Colon (tissue), 2 donors: ENCODE measurements at regions not wholly inside any gene's neighbourhood (a gene's known extent, or its start where the extent isn't known, plus 50 kb on each side); places are given as distances from the start of the nearest gene placed in this dataset.
"Not testable (repeated sequence)": the region's sequence is repeated elsewhere in the genome, so short reads cannot be mapped to it uniquely, and the experiment has no call there.

Experiments used
- FAIRE-seq: peaks from 2 replicates; lab custom pipeline; 2012; peaks lifted over from hg19 to GRCh38; lab: Jason Lieb, UNC
- donor health status: control.
- donor health status: control.

DNA sequence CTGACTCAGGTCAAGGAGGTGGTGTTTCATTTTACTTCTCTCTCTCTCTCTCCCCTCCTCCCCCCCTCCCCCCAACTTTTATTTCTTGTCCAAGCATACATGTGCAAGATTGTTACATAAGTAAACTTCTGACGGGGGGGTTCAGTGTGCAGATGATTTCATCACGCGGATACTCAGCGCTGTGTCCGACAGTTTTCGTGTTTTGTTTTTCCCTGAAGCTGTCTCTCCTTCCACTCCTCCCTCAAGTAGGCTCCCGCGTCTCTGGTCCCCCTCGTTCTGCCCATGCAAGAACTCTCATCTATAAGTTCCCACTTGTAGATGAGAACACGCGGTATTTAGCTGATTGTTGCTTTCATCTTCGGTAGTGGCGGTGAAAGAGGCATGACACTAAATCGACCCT, 111.0 kb upstream of the ANKRD30BL start:
- no peak for FAIRE-seq

DNA sequence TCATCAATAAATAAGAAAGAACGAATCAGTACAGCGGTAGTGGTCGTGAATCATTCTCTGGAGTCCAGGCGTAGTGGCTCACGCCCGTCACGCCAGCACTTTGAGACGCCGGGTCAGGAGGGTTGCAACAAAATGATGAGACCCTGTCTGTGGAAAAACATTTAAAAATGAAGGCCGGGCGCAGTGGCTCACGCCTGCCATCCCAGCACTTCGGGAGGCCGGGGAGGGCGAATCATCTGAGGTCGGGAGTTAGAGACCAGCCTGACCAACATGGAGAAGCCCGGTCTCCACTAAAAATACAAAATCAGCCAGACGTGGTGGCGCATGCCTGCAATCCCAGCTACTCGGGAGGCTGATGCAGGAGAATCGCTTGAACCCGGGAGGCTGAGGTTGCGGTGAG, 111.8 kb upstream of the ANKRD30BL start:
- FAIRE-seq: not testable (repeated sequence)

DNA sequence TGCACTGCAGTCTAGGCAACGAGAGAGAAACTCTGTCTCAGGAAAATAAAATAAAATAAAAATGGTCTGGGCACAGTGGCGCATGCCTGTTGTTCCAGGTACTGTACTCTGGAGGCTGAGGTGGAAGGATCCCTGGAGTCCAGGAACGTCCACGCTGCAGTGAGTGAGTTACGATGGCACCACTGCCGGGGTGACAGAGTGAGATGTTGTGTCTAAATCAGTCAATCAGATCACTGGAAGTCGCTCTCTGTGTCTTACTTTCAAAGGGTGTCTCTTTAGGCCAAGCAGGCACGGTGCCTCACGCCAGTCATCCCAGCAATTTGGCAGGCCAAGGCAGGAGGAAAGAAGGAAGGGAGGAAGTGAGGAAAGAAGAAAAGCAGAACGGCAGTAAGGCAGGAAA, 112.2 kb upstream of the ANKRD30BL start:
- no peak for FAIRE-seq

DNA sequence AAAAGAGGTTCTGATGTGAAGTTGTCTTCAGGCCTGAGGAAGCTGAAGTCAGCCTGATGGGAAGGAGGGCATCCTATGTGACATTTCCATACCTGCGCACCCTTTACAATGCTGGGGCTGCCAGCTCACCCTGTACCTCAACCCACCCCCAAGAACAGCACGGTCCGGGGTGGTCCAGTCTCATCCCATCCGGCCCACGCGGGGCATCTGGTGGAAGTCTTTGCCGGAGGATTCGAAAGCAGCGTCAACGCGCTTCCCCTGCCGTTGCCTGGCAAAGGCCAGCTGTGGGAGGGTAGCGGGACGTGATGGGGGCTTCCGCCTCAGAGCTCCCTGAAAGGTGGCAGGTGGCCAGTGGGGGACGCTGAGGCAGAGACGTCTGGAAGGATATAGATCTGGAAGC, 113.6 kb upstream of the ANKRD30BL start:
- FAIRE-seq: no peak

DNA sequence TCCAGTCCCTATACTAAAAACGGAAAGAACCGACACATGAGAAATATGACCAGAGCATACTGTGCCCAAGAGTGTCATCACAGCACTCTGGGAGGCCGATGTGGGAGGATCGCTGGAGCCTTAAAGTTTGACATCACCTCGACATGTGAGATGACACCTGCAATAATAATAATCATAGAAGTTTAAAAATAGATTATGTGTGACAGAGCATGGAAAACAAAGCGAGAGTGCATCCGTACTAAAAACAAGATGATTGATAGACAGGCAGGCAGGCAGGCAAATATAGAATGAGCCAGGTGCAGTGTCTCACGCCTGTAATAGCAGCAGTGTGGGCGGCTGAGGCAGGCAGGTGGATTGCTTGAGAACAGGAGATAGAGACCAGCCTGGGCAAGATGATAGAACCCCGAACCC, 114.8 kb upstream of the ANKRD30BL start:
- FAIRE-seq: no peak

DNA sequence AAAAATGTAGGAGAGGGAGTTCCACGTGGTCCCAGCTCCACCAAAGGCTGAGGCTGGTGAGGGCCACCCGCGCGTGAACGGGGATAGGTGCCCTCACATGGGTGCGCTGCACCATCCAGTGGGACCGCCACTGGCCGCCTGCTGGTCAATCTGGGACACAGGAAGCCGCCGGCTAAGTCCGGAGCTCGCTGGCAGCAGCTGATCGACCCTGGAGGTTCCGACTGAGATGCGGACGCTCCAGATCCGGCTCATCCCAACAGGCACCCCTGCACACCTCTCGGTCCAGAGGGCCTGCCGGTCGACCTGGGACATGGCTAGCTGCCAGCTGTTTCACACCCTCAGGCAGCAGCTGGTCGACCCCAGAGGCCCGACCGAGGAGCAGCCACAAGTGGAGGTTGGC, 116.5 kb upstream of the ANKRD30BL start:
- no peak for FAIRE-seq

DNA sequence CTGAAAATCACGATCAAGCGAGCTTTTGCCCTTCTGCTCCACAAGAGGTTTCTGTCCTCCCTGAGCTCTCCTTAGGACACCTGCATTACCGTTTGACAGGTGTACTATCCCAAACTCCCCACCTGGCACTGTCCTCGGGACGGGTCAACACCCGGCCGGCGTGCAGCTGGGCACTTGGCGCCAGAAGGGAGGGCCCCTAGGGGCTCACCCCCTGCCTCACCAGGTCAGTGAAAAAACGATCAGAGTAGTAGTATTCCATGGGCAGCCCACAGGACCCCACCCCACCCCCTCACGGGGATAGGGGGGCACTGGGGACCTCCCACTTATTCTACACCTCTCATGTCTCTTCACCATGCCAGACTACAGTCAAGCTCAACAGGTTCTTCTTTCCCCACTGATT, 117.6 kb upstream of the ANKRD30BL start:
- FAIRE-seq: no peak

DNA sequence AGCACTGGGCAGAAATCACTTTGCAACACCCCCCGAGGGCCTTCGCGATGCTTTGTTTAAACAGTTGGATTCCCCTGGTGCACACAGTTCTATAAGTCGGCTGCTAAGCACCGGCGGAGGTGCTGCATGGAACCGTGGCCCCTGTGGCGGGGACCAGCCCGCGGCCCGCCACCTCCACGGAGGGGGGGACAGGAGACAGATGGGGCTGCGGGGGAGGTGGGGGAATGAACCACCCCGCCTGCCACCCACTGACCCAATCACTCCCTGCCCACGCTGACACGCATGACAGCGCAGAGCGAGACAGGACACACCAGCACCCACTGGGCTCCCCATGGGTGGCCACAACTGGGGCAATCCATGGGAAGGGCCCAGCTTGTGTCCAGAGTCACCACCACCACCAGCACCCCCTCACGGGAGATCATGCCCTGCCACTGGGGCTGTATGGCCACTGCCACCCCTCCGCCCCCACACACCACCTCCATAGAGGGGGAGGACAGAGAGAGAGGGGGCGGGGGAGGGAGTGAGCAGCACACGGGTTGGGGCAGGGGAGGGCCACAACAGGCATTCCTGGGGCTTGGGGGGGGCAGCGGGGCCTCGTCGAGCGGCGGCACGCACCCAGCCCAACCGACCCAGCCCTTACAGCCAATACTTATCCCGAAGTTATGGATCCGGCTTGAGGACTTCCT, 118.3 kb upstream of the ANKRD30BL start:
- no peak for FAIRE-seq

DNA sequence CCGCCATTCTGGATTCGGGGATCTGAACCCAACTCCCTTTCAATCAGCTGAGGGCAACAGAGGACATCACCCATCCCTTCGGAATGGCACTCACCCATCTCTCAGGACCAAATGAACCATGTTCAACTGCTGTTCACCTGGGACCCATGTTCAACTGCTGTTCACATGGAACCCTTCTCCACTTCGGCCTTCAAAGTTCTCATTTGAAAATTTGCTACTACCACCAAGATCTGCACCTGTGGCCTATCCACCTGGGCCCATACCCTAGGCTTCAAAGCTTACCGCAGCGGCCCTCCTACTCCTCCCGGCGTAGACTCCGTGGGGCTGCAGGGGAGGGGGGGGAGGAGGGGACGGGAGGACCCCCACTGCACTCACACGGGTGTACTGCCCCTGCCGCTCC, 119.2 kb upstream of the ANKRD30BL start:
- FAIRE-seq: no peak

DNA sequence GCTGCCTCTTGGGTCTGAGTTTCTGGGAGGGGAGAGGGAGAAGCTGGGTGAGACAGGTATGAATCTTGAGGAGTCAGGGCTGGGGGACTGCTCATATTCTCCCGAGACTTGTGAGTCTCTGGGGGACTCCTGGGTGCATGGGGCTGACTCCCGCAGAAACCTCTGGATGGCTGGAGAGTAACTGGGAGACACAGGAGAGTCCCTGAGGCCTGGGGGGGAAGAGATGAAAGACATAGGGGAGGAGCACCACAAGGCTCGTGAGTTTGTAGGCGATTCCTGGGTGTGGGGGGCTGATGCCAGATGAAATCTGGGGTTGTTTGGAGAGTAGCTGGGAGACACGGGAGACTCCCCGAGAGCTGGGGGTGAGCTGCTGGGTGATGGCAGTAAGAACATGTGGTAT, 120.4 kb upstream of the ANKRD30BL start:
- FAIRE-seq: not testable (repeated sequence)

DNA sequence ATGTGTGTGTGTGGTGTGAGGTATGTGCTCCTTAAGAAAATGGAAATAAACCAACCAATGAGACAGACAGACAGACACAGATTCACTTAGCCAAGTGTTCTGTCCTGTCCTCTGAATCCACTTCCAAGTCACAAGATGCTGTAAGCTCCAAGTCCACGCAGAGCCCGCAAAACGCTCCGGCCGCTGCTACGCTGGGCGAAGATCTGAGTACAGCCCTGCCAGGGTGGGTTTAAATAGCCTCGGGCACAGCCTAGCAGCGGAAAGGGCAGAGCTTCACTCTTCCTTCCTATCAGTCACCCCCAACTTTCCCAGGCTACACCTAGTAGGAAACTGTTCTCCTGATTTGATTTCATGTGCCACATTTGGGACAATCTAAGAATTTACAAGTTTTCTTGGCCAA, 121.2 kb upstream of the ANKRD30BL start:
- FAIRE-seq: no peak

DNA sequence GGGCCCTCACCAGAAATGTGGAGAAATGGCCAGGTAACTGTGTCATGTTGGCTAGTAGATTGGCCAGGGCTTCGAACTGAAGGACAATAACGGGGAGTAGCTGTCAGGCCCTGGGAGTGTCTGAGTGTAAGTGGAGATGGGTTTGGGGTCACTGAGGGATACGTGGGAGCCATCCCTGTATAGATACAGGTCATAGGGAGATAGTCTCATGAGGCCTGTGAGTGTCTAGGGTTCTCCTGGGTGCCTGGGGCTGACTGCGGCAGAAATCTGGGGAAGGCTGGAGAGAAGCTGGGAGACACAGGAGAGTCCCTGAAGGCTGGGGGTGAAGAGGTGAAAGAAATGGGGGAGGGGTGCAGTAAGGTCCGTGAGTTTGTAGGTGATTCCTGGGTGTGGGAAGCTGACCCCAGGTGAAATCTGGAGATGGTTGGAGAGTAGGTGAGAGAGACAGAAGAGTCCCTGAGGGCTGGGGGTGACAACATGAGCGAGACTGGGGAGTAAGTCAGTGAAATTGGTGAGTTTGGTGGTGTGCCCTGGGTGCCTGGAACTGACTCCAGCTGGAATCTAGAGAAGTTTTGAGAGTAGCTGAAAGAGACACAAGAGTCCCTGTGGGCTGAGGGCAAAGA, 124.6 kb upstream of the ANKRD30BL start:
- not testable (repeated sequence) for FAIRE-seq

DNA sequence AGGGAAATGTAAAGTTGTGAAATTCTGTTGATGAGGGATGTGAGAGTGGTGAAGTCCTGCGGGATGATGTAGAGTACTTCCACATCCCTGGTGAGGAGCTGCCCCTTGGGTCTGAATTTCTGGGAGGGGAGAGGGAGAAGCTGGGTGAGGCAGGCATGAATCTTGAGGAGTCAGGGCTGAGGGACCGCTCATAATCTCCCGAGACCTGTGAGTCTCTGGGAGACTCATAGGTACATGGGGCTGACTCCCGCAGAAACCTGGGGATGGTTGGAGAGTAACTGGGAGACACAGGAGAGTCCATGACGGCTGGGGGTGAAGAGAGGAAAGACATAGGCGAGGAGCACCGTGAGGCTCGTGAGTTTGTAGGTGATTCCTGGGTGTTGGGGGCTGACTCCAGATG, 126.2 kb upstream of the ANKRD30BL start:
- not testable (repeated sequence) for FAIRE-seq

DNA sequence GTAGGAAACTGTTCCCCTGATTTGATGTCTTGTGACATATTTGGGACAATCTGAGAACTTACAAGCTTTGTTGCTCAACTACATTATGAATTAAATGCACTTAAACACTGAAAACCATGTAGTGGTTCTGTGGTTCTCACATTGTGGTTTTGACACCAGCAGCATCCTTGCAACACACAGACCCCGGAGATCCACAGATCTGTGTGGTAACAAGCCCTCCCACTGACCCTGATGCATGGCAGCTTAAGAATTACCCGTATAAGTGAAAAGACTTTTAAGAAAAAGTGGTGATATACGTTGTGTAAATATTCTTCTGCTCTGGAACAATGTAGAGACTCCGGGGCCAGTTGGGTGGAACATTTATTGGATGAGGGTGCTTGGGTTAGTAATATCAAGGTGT, 127.4 kb upstream of the ANKRD30BL start:
- FAIRE-seq: not testable (repeated sequence)

DNA sequence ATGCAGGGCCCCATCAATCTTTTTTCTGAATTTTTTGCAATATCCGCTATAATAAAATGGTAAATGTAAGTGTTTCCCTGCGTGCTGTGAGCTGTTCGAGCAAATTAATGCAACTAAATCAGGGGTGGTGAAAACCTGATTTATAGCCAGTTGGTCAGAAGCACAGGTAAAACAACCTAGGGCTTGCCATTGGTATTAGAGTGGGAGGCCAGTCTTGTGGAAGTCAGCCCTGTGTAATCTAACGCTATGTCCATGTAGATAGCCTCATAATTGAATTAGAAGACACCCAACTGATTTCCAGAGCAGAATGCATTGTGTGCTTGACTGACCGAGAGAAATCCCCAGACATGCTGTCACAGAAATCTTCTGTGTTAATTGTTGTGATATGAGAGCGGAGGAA, 126.8 kb upstream of the GPR39 start:
- not testable (repeated sequence) for FAIRE-seq

DNA sequence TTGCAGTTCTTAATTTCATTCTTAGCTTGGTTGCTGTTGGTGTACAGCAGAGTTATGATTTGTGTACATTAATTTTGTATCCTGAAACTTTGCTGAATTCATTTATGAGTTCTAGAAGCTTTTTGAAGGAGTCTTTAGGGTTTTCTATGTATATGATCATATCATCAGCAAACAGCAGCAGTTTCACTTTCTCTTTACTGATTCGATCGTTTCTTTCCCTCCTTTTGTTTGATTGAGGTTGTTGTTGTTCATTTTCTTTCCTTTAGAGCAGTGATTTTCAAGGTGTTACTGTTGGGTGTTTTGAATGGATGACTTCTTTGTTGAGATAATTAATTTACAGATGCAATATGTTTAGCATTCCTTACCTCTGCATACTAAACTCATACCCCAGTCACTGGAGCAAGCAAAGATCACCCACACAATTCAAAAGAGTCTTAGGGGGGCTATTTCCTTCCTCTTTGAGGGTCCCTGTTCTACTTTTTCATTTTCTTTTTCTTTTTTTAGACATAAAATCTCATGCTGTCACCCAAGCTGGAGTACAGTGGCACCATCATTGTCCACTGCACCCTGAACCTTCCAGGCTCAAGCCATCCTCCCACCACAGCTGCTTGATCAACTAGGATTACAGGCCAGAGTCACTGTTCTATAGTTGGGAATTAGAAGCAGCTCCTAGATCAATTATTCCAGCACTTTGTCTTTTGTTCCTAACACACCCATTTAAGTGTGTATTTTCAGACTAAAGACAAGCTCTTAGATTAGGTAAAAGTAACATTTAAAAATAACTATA, 115.8 kb upstream of the GPR39 start:
- not testable (repeated sequence) for FAIRE-seq

DNA sequence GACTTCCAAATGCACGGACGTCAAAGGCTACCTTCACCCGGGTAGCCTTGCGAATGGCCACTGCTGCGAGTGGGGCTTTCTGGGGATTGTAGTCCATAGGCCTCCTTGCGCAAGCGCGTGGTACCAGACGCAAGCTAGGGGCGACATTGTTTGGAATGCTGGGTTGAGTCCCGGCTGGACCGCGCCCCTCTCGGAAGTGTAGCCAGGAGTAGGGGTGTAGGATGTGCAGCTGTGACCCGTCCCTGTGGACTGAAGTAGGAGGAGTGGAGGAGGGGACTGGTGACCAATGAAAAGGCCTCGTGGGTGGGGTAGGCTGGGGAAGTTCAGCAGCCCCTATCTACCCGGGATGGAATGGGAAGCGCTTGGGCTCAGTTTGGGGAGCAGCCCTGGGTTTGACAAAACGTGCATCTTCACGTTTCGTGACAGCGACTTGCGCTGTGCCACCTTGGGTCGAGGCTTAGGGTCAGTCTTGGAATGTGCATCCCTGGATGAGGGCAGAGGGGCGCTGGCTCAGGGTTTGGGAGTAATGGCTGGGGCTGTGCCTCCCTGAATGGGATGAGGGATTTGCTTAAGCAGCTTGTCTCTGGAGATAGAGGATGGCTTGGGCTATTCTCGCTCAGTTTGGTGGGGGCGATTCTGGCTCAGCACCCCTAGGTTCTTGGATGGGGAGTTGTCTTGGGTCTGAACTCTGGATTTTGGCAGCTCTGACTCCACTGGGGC, 111.8 kb upstream of the GPR39 start:
- FAIRE-seq: not testable (repeated sequence)

DNA sequence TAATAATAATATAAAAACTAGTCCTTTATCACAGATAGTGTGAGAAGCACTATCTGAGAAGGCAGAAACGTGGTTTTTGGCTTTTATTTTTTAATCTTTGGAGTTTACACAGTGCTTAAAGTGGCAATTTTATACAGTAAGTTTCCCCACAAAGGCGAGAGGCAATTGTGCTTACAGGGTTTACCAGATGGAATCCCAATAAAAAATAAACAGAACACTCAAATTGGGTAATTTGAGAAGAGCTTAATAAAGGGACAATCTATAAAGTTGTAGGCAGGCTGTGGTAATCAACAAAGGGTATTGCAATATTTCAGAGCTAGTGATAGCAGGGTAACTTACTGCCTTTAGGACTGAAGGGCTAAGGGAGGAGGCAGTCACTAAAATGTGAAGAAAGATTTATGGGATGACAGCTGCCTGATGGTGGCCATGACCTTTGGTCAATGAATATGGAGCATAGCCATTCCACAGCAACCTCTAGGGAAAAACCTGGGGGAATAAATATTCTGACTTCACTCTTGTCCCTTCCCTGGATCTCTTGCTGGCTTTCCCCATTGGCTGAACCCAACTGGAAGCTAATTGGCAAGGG, 108.9 kb upstream of the GPR39 start:
- not testable (repeated sequence) for FAIRE-seq

DNA sequence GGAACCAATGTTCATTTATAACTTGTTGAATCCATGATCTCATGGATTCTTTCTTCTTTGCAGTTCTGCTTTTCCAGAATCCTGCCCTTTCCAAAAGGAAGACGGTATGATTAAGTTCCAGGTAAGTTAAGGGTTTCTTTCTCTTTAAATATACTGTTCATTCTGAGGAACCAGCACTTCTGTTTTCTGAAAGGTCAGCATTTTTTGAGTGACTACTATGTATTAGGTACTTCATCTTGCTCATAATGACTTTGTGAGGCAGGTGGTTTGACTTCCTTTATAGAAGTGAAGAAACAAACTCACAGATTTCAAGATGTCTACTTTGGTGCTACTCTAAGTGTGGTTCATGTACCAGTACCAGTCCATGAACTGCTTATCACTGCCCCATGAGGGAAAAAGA, 107.4 kb upstream of the GPR39 start:
- not testable (repeated sequence) for FAIRE-seq

DNA sequence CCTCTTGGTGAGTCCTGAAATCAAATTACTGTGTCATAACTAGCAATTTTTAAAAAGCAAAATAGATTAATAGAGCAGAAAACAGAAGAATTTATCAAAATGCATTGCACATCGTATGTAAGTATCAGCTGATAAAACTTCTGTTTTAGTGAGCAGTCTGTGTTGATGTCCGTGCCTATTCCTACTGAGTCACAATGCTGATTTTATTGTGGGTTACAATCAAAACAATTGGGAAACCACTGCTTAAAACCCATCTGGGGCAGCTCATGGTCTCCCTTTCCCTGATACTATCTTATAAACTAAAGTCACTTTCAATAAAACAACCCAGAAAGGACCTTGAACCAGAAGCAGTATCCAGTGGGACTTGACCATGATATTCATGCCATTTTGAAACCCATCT, 101.1 kb upstream of the GPR39 start:
- FAIRE-seq: not testable (repeated sequence)

DNA sequence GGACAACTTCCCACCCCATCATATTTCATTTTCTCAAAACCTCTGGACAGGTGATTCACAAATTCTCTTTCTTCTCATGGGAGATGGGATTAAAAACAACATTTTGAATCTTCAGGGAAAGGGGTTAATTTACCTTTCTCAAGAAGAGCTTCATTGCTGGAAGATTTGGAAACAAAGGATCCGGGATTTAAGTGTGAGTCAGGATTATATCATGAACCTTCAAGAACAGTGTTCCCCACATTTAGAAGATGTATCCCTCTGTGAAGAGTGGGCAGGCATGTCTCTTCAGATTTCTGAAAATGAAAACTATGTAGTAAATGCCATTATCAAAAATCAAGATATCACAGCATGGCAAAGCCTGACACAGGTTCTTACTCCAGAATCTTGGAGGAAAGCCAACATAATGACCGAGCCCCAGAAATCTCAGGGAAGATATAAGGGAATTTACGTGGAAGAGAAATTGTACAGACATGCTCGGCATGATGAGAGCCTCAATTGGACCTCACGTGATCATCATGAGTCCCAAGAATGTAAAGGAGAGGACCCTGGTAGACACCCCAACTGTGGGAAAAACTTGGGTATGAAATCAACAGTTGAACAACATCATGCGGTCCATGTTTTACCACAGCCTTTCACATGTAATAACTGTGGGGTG, 99.5 kb upstream of the GPR39 start:
- FAIRE-seq: not testable (repeated sequence)

DNA sequence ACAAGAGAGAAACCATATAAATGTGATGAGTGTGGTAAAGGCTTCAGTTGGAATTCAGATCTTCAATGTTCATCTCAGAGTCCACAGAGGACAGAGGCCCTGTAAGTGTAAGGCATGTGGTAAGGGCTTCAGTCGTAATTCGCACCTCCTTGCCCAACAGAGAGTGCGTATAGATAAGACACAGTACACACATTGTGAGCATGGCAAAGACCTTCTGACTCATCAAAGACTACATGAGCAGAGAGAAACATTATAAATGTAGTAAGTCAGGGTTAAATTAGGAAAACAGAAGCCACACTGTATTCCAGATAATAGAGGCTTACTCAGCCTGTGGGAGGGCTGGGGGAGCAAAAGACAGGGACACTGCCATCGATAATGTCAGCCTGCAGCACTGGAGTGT, 98.1 kb upstream of the GPR39 start:
- FAIRE-seq: not testable (repeated sequence)
